HG03460 (cell line): ENCODE measurements at regions not wholly inside any gene's neighbourhood (a gene's known extent, or its start where the extent isn't known, plus 50 kb on each side); places are given as distances from the start of the nearest gene placed in this dataset.

Experiments used
- ATAC-seq: cut with Tn5 transposase; IDR thresholded peaks from one replicate; pipeline ENCODE4 v1.9.1; 2021; ENCODE audit not compliant: unreplicated experiment

DNA sequence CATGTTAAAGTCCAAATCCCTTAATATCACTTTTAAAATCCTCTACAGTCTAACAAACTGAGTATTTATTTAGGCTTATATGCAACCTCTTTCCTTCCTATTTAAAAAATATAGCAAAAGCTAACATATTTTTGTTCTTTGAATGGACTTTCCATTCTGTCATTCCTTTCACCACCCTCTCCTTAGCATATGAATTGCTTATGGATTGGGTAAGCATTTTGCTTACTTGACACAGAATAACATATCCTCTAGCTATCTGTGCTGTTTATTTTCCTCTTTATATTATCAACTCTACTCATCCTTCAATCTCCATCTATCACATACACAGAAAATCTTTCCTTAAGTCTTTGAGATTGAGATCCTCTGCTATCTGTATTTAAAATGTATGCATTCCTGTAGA, 206.1 kb upstream of the NEIL3 start:
- no peak for ATAC-seq

DNA sequence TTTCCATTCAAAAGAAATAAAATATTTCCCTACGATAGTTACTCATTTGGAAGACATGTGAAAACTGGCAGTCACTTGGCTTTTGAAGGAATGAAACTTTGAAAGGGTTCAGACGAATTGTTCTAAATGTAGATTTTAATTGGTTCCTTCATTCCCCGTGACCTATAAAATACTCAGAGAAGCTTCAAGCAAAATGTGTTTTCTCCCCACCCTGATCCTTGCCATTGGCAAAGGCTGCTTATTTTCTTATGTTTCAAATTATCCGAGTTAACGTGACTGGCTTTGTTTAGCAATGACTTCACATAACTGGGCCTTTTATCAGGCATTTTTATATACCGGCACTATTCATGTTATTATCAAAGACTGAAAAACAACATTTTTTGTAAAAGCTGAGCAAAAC, 204.1 kb upstream of the NEIL3 start:
- ATAC-seq, result no peak

DNA sequence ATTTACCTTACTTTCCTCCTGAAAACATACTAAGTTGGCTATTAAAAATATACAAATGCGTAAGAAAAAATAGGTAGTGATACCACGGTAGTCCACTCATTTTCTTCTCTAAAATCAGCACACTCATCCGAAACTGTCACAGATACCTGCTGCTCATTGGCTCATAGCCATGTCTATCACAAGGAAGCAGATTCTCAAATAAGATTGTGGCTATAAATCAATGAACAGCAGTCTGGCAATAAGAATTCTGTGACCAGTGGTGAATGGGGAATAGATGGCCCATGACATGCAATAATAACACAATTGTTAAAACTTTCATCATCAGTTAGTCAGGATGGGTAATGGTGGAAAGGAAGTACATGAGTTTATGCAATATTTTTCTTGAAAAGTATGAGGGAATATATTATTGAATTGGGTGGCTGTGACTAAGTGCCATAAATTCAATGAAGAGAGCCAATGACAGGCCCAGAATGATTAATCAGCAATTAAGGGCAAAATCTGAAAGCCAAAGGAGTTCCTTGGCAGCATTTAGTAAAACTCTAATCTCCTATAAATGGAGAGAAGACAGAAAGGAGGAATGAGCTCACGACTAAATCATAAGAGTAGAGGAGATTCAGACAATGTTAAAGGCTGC, 202.3 kb upstream of the NEIL3 start:
- ATAC-seq, result no peak

DNA sequence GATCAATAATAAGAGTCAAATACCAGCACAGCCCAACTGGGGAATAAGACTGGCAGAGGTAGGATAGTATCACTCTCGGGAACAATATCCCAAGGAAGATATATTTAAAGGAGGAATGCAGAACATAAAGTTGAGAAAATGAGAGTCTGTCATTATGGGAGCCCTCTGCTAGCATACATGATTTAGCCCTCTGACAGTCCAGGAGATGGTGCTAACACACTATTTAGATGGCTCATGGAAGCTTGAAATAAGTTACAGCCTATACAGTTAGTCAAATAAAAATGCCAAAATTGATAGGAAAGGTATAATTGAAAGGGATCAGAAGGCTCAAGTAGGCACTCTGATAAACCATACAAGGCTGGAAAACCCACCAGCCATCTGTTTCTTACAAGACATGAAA, 201.0 kb upstream of the NEIL3 start:
- ATAC-seq, result no peak

DNA sequence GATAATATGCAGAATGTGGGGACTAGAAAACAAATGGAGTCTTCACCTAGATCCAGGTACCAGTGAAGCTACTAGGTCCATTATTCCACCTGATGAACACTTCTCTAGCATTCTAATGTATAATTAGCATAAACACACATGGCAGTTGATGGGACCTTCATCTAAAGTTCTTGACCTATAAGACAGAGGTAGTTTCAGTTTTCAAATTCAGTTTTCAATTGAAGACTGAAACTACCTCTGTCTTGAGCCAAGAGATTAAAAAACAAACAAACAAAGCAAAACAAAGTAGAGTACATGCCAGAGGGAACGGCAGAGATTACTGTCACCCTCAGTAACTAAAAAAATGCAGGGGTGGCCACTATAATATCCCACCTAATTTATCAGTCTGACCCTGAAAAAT, 199.9 kb upstream of the NEIL3 start:
- ATAC-seq, result no peak

DNA sequence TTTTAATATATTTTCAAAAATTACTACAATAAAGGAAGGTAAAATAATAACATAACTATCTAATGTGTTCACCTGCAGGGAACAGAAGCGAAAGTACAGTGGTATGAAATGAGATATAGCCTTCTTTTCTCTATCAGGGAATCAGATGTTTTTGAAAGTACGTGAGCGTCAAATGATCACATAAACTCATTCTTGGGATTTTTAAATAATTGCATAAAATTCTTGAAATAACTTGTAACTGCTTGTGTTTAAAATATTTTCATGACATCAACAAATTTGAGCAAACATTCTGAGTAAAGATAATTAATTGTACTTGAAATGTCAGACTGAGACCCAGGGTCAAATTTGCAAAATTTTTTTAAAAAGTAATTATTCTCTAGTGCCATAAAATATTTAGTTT, 193.5 kb upstream of the NEIL3 start:
- no peak for ATAC-seq

DNA sequence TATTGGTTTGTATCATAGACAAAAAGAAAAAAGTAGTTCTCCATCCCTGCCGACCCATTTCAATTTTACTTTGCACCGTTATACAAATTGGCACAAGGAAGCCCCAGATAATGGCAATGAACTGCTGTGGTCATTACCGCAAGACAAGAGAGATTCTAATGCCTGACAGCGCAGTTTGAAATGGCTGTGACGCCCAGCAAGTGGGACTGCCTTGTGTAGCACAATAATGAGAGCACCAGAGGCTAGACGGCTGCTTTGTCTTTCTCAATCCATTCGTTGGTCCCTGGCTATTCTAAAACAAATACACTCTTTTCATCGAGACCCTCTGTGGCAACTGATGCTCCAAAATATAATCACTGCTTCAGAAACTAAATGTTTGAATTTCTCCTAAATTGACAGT, 192.4 kb upstream of the NEIL3 start:
- ATAC-seq, result no peak

DNA sequence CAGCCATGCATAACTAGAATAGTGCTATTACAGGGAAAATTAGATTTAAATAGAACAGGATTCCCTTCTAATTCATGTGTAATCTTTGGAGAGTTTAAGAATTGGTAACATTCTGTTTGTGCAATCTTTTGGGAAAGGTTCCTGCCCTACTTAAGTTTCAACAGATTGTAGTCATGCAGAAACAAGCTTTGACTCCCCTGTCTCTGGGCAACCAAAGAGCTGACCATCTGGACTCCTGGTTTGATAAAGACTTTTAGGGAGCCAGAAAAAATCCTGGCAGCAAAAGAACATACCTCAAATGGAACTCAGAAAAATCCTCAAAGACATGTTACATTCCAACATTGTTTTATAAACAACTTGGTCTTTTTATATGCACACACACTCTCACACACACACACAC, 191.1 kb upstream of the NEIL3 start:
- no peak for ATAC-seq

DNA sequence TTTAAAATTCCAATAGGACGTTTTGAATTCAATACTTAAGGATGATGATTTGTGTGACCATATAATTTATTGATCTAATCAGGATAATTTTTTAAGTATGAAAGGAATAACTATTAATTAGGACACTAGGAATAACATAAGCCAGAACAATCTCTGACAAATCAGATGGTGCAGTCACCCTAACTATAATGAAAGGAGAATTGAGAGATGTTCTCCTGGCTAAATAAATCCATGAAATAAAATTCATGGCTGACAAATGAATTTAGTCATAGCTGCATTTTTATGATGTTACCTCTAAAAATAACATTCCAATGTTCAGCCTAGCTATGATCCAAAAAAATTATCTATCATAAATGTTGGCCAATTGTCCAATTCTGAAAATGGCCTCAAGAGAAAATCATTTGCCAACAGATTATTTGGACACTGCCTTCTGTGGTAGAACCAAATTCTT, 190.6 kb upstream of the NEIL3 start:
- ATAC-seq, result no peak

DNA sequence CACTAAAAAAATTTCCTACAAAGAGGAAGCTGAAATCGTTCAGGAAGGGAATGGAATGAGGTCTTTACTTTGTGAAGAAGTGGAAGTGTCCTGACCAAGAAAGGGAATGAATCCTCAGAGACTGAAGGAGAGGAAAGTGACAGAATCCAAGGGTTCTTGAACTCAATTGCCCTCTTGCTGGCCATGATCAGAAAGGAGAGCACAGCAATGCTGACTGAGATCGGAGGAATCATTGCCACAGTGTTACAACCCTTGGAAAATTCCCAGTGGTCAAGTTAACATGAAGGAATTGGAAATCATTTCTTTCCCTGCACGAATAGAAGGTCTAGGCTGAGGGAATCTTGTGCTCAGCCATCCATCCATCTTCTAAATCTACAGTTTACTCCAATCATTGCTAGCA, 190.0 kb upstream of the NEIL3 start:
- no peak for ATAC-seq

DNA sequence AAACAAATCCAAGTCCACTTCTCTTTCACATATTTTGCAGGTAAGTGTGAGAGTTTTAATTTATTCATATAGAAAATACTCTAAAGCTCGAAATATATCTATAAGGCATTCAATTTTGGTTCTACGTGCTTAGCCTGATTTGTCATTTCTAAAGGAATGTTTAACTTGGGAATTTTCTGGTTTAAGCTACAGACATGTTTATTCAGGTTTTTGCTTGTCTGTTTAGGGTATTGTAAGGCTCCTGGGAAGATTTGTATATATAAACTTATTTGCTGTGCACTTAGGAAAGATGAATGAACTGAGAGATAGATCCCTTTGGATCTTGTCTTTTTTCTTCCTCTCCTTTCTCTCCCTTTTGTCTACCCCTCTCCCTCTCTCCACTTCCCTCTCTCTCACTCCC, 185.9 kb upstream of the NEIL3 start:
- ATAC-seq, result no peak

DNA sequence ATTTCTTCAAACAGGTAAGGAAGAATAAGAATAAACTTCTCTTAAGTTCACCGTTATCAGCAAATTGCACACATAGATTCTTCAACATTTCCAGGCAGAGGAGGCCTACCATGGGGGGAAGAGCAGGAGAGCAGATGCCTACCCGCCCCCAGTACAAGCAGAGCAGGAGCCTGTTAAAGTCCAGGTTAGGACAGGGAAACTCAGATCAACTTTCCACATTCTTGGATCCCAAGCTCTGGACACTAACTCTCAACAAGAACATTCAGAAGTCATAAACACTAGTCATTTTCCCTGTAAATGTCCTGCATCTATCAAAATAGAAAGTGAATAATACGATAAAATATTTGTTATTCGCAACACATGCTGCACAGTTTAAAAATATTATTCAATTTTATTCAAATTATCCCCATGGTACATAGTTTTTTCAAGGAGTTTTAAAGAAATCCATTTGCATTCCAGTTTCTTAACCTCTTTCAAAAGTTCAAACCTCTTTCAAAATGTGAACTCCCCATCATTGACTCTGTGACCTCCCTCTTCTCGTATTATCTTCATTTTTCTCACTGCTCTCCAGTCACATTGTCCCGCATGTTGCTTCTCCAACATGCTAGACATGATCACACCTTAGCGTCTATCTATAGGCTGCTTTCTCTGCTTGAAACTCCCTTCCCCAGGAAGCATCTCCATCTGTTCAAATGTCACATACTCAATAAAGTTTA, 185.2 kb upstream of the NEIL3 start:
- no peak for ATAC-seq

DNA sequence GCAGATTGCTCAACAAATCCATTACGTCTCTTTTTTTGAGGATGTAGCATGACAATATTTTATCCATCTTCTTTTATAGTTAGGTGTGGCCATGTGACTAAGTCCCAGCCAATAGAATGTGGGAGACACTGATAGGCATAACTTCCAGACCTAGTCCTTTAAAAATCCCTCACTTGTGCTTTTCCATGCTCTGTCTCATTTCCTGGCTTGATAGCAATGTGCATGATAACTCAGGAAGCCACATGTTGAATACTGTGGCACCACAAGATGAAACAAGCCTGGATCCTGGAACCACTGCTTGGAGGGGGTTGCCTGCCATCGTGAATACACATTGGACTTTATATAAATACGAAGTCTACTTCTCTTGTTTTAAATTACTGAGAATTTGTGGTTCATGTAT, 184.0 kb upstream of the NEIL3 start:
- no peak for ATAC-seq

DNA sequence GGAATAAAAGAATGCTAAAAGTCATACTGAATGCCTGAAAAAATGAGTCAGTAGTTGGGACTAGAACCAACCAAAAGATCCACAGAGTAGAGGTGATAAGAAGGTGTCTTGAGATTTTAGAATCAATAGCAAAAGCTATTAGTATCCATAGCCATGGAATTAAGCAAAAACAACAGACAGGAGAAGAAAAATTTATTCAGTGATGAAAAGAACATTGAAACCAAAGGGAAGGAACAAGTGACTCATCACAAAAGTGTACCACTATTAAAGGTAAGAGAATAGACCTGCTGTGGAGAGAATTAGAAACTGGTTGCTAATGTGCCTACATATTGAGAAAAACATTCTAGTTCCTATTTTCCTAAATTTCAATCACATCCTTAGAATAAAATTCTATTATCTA, 182.0 kb upstream of the NEIL3 start:
- no peak for ATAC-seq

DNA sequence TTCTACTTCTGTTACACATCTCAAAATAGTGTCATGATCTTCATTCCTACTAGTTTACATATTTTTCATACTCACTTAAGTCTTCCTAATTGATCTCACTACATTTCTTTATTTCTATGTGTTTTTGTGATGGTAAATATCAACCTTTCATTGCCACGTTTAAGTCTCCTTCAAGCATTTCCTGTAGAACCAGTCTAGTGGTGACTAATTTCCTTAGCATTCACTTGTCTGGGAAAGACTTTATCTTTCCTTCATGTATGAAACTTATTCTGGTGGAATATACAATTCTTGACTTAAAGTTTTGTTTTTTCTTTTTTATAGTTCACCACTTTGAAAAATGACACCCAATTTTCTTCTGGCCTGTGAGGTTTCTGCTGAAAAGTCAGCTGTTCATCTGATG, 181.4 kb upstream of the NEIL3 start:
- no peak for ATAC-seq

DNA sequence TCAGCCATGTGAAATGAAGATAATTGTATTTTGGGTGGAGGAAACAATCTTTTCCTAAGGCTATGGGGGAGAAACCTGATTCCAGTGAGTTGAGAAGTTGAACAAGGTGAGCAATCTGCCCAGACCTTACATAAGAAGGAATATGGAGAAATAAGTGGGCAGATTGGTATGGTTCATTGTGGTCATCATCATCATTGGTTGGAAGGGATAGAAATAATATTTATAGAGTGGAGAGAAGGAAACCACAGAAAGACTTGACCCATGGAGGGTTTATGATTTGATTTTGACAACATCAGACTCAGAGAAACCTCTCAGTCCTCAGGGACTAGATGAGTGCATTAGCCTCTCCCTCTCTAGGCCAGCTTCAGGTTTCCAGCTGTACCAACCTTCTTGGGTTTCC, 177.9 kb upstream of the NEIL3 start:
- no peak for ATAC-seq

DNA sequence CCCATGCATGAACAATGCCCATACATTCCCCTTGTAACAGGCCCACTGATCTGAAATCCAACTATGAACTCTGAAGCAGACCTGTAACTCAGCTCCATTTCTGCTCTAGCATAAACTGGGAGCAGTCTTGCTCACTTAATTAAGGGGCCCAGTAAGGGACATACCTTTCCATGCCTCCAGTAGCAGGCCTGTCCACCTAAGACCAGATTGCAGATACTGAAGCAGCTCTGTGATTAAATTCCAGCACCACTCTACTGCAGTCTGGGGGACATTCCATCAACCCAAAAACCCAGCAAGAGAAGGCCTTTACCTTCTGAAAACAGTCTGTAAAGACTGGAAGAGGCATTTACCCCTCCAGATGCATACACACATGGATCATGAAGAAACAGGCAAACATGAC, 162.0 kb upstream of the NEIL3 start:
- ATAC-seq, result no peak

DNA sequence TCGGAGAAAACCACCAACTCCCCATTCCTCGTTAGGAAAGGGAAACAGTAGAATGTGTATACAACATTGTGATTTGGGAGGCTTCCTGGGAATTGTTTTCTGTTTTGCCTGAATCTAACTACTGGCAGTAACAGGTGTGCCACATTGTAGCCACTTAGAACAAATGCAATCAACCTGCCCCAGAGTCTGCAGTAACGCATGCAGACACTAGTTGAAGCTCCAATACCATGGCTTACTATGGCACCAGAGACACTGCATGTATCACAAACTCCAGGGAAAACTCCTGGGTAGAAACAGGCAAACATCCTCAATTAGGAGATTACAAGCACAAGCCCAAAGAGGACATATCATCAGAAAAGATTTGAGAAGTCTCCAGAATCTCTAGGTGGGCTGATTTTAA, 154.2 kb upstream of the NEIL3 start:
- ATAC-seq, result no peak

DNA sequence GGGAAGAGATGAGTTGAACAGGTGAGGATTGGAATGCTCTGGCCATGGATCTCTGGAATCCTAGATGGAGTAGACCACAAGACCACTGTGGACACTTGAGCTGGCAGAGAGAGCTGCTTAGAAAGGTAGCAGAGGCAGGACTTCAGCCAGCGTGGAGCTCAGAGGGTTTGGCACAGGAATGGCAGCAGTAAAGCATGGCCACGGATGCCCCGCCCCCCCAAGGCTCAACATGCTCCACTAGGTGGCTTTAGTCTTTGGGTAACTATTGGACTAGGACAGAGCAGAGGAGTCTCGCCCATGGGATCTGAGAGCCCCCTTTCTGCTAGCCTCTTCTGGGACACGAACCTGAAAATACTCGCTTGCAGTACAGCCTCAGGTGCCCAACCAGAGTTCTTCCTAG, 150.1 kb upstream of the NEIL3 start:
- ATAC-seq, result no peak

DNA sequence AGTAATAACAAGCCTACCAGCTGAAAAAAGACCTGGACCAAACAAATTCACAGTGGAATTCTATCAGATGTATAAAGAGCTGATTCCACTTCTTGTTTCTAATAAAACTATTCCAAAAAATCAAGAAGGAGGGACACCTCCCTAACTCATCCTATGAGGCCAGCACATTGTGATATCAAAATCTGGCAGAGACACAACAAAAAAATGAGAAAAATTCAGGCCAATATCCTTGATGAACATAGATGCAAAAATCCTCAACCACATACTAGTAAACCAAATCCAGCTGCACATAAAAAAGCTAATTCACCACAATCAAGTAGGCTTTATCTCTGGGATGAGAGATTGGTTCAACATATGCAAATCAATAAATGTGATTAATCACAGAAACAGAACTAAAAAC, 147.9 kb upstream of the NEIL3 start:
- no peak for ATAC-seq

DNA sequence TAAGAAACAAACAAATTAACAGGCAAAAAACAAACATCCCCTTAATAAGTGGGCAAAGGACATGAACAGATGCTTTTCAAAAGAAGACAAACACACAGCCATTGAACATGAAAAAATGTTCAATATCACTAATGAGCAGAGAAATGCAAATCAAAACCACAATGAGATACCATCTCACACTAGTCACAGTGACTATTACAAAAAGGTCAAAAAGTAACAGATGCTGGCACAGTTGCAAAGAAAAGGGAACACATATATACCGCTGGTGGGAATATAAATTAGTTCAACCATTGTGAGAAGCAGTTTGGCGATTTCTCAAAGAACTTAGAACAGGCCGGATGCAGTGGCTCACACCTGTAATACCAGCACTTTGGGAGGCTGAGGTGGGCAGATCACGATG, 146.1 kb upstream of the NEIL3 start:
- ATAC-seq, result no peak

DNA sequence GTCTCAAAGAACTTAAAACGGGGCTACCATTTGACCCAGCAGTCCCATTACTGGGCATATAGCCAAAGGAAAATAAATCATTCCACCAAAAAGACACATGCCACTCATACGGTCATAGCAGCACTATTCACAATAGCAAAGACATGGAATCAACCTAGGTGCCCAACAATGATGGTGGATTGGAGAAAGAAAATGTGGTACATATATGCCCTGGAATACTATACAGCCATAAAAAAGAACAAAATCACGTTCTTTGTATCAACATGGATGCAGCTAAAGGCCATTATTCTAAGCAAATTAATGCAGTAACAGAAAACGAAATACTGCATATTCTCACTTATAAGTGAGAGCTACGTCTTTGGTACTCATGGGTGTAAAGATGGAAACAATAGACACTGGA, 138.1 kb upstream of the NEIL3 start:
- no peak for ATAC-seq

DNA sequence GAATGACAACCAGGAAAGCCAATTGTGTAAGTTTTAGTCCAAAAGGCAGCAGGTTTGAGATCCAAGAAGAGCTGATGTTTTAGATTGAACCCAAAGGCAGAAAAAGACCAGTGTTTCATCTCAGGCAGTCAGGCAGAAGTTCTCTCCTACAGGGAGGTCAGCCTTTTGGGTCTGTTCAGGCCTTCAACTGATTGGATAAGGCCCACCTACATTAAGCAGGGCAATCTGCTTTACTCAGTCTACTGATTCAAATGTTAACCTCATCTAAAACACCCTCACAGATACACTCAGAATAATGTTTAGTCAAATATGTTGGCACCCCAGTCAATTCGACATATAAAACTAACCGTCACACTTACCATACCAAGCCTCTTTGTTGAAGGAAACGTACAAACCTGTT, 134.2 kb upstream of the NEIL3 start:
- no peak for ATAC-seq
